Hepatocyte (in vitro differentiated cells): ENCODE measurements at regions not wholly inside any gene's neighbourhood (a gene's known extent, or its start where the extent isn't known, plus 50 kb on each side); places are given as distances from the start of the nearest gene placed in this dataset.
"Not testable (repeated sequence)": the region's sequence is repeated elsewhere in the genome, so short reads cannot be mapped to it uniquely, and the experiment has no call there.

Experiments
- CTCF ChIP-seq: fragments of 200-600 bp; sonication (generic); IDR thresholded peaks from 2 replicates; pipeline ENCODE4 v1.5.1; 2016; ENCODE audit warnings: antibody characterized with exemption, mild to moderate bottlenecking; ENCODE audit not compliant: poor library complexity
- EZH2phosphoT487 ChIP-seq: fragments of 200-600 bp; sonication (generic); IDR thresholded peaks from one replicate; pipeline ENCODE4 v1.6.1; 2018; ENCODE audit warnings: antibody characterized with exemption, mild to moderate bottlenecking, low read depth, moderate library complexity; ENCODE audit not compliant: unreplicated experiment, severe bottlenecking

- TF ChIP-seq CTCF, EZH2phosphoT487: not testable (repeated sequence)
Measured at GRCh38 chr10:3653303-3653702, 131.7 kb downstream of the KLF6 start.
